ENCODE measurements at regions not wholly inside any gene's neighbourhood (a gene's known extent, or its start where the extent isn't known, plus 50 kb on each side); places are given as distances from the start of the nearest gene placed in this dataset.
A peak's percentile ranks its signal among the peaks of the same experiment; 100 is the strongest.

- H3K4me3 ChIP-seq (ENCODE audit: low read depth, low read length) = peak overlapping the region; percentile 87
- no peak for TF ChIP-seq CTCF (IDR thresholded peaks at IDR 0.05; ENCODE audit: borderline replicate concordance, insufficient read depth, low read depth, low read length)
Observed at GRCh38 chrX:2610246-2611170, 80.6 kb upstream of the CD99 start.

GRCh38 chrX:2609431-2610238, 81.5 kb upstream of the CD99 start:
- peak; percentile 23; the same call in 1 of the 2 replicates for TF ChIP-seq CTCF (IDR thresholded peaks at IDR 0.05; ENCODE audit: borderline replicate concordance, insufficient read depth, low read depth, low read length)

GRCh38 chrX:2608638-2609430, 82.3 kb upstream of the CD99 start:
- H3K4me3 ChIP-seq (ENCODE audit: low read depth, low read length) = peak overlapping the region; percentile 87
- TF ChIP-seq CTCF (IDR thresholded peaks at IDR 0.05; ENCODE audit: borderline replicate concordance, insufficient read depth, low read depth, low read length) = no peak

More at GRCh38 chrX:2609431-2610238, 81.5 kb upstream of the CD99 start:
- H3K4me3 ChIP-seq (ENCODE audit: low read depth, low read length) = peak overlapping the region; percentile 87

GRCh38 chrX:2607113-2607512, 84.0 kb upstream of the CD99 start:
- no peak for TF ChIP-seq CTCF (IDR thresholded peaks at IDR 0.05; ENCODE audit: borderline replicate concordance, insufficient read depth, low read depth, low read length)
- H3K4me3 ChIP-seq (ENCODE audit: low read depth, low read length) = no peak overlapping the region

GRCh38 chrX:2600564-2600963, 90.5 kb upstream of the CD99 start:
- TF ChIP-seq CTCF (IDR thresholded peaks at IDR 0.05; ENCODE audit: borderline replicate concordance, insufficient read depth, low read depth, low read length) = no peak
- H3K4me3 ChIP-seq (ENCODE audit: low read depth, low read length) = no peak overlapping the region

GRCh38 chrX:2596555-2597255, 94.4 kb upstream of the CD99 start:
- no peak for TF ChIP-seq CTCF (IDR thresholded peaks at IDR 0.05; ENCODE audit: borderline replicate concordance, insufficient read depth, low read depth, low read length)
- no peak overlapping the region for H3K4me3 ChIP-seq (ENCODE audit: low read depth, low read length)
